CD4-positive, alpha-beta T cell treated with Interleukin-2 at 100 ng/mL for 4 hours (primary cell): ENCODE measurements at regions not wholly inside any gene's neighbourhood (a gene's known extent, or its start where the extent isn't known, plus 50 kb on each side); places are given as distances from the start of the nearest gene placed in this dataset.
"Not testable (repeated sequence)": the region's sequence is repeated elsewhere in the genome, so short reads cannot be mapped to it uniquely, and the experiment has no call there.

ENCODE experiments used
- DNase-seq: peaks from one replicate; pipeline ENCODE4 v3.0.0-alpha.2; 2020; ENCODE audit warnings: low spot score

DNA sequence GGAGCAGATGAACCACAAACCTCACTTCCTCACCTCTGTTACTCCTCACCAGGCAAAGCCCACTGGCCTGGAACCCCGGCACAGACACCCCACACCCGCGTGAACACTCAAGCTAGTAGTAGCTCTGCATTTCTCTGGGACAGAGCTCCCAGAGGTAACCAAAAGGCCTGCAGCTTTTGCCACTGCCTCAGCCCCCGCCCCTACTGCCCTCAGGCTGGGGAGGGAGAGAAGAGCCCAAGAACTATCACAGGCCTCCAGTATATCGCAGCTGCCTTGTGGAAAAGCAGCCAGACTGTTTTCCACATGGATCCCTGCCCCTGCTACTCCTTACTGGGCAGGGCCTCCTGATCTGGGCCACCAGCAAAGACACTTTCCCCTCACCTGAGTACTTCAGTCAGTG is 728.7 kb upstream of the ACTRT1 start:
- DNase-seq: no peak

DNA sequence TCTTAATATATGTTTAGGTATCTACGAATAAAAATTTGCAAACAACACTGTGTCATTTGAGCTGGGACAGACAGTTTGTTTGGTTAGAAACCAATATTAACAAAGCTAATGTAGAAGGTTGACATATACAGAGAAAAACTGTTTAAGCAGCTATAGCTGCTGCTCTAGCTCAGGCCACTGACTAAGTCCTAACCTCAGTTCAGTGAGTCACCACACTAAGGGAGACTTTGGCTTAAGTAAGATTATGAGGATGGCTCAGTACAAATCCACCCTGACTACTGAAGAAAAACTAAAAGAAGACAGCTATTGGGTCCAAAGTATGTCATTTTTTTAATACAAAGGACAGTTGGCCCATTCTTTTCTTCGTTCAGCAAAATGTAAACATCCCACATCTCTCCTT is 717.3 kb upstream of the ACTRT1 start:
- no peak for DNase-seq

DNA sequence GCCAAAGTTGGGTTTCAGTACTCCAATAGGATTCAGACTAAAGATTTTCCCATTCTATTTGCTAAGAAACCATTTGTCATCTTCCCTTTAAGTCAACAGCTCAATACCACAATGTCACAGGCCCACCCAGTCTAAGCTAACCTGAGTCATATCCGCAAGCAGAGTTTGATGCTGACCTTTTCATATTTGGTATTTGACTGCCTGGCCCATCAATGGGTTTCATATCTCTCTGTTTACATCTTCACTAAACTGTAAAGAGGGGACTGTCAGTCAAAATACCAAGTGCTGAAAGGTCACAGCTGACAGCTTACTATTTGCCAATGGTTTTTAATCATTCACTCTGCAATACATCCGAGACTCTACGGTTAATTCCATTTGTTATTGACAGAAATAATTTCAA is 707.5 kb upstream of the ACTRT1 start:
- no peak for DNase-seq

DNA sequence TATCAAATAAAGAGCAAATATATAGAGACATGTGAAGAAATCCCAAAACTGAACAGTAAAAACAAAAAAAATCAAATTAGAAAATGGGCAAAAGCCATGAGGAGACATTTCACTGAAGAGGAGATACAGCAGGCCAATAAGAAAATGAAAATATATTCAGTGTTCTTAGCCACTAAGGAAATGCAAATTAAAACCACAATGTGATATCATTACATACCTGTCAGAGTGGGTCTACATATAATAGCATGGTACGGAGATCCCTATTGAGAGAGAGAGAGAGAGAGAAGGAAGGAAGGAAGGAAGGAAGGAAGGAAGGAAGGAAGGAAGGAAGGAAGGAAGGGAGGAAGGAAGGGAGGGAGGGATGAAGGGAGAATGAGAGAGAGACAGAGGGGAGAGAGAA is 707.0 kb upstream of the ACTRT1 start:
- no peak for DNase-seq

DNA sequence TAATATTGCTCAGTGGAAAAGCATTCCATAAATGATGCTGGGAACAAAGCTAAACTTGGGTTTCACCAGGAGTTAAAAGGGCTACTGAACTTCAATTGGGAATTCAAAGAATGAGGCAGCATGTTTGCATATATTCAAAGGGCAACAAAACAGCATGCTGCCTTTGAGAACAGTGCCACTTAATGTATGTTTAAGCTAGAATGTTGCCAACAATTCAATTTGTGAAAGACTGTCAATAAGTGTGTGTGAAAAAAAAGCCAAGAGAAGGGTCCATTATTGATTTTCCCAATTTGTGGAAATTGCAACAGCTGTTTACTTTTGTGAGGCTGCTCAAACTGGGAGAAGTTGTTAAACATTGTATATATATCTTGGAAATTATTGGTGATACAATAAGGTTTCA is 701.9 kb upstream of the ACTRT1 start:
- no peak for DNase-seq

DNA sequence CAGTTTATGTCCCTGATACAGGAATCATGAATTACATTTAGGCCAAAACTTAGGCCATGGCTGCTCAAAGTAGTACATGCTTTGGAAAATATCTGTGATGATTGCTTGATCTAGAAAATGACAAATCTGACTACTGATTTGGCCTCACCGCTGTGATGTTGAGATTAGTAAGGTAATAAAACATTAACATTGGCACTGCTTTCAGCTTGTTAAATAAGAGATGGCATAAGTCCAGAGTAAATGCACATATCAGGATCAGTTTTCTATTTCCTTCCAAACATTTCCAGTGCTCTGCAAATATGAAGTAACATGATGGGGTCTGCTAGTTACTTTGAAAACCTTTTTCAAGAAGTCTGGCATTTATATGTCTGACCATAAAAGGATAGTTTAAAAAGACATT is 687.3 kb upstream of the ACTRT1 start:
- no peak for DNase-seq

DNA sequence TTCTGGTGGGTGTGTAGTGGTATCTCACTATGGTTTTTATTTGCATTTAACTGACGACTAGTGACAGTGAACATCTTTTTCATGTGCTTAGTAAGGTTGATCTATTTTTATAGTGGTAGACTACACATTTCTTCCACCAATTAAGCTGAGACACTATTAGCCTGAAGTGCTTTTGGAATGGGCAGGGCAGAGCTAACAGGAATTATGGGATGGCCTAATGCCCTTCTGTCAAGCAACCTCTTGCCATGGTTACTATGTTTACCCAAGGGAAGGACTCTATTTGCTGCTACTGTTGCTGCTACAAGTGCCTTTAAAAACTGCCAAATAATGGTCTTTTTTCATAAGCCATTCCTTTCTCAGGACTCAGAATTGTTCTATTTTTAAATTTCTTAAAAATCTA is 676.7 kb upstream of the ACTRT1 start:
- no peak for DNase-seq

DNA sequence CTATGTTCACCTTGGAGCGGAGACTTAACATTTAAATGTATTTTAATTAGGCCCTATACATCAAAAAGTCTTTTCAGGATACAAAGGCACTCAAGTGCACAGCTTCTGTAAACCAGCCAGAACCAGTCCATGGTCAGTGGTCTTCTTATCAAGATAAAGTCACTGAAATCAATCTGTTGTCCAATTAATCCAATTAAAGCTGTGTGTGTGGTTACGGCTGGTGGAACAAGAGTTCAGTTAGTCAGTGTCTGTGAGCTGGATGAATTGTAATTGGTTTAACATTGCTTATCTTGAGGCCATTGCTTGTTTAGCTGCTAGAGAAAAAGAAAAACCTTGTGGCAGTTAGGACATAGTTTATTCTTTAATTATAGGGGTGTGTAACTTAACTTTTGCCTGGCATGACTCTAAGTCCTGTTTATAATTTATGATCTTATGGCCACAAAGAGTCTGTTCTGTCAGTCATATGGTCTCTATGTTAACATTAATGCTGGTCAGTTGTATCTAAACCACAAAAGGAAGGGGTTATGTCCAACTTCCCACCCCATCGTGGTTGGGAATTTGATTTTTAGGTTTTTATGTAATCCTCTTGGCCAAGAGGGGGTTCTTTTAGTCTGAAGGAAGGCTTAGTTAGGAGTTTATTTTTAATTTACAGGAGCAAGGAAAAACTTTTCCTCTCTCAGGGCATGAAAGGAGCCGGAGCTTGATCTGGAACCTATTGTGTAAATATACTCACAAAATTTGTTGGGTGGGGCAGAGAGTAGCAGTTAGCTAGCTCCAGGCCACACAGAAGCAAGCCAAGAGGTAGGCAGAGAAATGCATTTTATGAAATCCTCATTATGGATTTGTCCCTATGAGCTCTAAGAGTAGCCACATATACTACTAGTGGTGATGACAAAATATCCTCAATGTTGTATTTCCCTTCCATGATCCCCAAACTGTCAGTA is 665.7 kb upstream of the ACTRT1 start:
- no peak for DNase-seq

DNA sequence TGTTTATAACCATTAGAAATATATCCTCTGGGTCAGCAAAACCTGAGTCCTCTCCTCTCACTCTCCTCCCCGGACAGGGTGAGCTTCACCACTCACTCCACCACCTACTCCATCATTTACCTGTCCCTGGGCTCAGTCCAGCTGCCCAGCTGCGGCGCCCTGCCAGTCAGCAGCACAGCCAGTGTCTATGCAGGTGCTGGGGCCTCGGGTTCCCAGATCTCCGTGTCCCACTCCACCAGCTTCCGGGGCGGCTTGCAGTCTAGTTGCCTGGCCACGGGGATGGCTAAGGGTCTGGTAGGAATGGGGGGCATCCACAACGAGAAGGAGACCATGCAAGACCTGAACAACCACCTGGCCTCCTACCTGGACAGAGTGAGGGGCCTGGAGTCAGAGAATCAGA is 662.2 kb upstream of the ACTRT1 start:
- no peak for DNase-seq

DNA sequence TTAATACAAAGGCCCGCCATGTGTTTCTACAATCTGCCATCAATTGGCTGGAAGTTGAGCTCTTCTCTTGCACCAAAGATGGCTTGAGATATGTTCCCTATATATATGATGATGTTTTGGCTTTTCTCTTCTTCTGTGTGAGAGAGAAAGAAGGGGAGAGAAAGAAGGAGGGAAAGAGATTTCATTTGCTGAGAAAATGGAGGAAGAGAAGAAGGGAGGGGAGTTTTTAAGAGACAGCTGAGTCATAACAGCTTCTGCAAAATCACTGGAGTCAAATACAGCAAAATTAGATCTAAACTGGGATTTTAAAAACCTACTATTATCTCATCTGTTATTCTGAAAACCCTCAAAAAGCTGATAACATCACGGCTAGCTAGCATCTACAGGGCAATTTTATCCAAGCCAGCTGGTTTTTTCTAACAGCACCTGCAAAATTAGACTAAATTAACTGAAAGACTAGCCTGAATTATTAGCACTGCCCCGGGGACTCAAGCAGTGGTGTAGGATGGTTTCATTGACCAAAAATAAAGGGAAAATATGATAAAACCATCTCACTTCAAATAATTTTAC is 647.6 kb upstream of the ACTRT1 start:
- no peak for DNase-seq

DNA sequence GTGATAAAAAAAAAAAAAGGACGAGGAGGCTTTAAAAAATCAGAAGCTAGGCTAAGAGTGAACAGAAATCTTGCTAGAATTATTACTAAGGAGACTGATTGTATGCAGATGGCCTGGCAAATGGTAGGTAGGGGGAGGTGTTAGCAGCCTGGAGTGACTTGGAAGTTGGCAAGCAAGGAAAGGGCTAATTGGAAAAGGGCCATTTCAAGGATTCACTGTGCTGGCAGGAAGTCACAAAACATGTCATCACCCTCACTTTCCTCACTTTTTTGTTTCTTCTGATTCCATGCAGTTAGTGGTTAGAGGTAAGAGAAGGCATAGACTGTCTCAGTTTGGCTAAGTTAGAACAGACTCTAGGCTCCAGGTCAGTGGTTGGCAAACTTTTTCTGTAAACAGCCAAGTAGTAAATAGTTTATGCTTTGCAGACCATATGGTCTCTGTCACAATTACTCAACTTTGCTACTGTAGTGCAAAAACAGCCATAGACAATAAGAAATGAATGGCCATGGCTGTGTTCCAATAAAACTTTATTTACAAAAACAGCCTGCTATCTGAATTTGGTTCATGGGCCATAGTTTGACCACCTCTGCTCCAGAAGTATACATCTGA is 646.5 kb upstream of the ACTRT1 start:
- DNase-seq: no peak

DNA sequence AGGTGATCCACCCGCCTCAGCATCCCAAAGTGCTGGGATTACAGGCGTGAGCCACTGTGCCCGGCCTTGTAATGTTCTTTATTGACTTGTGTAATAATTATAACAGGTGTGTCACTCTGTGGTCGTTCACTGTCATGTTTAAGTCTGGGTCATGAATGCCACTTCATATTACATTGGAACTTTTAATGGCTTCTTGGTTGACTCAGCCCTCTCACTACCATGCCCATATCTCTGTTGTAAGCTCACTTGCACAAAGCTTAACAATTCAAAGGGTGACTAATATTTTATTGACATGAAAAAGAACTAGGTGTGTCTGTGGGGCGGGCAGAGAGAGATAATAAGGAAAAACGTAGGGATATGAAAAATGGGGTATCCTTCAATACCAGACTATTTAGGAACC is 639.7 kb upstream of the ACTRT1 start:
- DNase-seq: no peak

DNA sequence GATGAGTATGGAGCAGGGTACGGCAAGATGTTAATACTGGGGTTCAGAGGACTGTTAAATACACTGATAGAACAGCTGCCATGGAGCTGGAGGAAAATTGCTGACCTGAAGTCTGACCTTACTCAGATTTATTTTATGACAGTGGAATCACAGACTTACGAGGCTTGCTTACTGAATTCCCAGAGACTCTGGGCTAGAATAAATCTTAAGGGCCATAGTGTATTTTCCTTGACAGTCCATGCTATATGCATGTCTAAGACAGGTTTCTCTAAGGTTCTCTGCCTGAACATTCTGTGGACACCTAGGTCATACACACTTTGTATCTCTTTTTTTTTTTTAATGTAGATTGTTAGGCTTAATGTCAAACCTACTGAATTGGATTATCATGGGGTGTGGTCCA is 633.2 kb upstream of the ACTRT1 start:
- no peak for DNase-seq

DNA sequence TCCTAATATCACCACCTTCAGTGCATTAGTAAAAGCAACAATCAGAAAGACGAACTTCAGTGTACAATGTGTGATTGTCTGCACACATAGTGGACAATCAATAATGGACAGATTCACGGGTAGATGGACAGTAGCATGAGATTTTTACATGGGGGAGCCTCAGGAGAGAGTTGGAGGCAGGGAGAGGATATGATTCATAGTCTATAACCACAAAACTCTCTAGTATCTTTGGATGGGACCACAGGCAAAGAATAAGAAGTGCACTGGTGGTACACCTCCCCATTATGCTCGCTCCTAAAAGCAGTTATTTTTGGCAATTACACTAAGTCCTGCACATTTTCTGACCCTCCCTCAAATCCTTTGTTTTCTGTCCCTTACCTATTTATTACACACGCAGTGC is 624.4 kb upstream of the ACTRT1 start:
- DNase-seq: no peak

DNA sequence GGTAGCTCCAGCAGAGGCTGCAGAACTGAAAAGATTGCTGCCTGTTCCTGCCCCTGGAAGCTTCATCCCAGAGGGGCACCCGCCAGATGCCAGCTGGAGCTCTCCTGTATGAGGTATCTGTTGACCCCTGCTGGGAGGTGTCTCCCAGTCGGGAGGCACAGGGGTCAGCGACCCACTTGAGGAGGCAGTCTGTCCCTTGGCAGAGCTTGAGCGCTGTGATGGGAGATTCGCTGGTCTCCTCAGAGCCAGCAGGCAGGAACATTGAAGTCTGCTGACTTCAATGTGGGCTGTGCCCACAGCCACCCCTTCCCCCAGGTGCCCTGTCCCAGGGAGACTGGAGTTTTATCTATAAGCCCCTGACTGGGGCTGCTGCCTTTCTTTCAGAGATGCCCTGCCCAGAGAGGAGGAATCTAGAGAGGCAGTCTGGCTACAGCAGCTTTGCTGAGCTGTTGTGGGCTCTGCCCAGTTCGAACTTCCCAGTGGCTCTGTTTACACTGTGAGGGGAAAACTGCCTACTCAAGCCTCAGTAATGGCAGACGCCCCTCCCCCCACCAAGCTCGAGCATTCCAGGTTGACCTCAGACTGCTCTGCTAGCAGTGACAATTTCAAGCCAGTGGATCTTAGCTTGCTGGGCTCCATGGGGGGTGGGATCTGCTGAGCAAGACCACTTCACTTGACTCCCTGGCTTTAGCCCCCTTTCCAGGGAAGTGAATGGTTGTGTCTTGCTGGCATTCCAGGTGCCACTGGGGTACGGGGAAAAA is 622.3 kb upstream of the ACTRT1 start:
- DNase-seq: not testable (repeated sequence)

DNA sequence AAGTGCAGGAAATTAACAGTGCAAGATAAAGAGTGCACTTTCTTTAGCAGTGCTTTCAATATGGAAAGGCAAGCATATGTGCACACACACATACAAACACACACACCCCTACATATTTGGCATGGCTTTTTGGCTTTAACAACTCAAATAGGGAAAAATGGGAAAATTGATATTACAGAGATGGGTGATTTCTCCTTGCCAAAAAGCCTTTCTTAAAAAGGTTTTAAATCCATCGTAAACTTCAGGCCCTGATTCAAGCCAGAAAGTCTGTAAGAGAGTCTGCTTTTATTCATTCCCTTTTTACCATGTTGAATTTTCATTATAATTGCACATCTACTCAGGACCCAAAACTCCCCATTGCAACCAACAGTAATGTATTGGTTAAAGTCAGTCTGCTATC is 612.0 kb upstream of the ACTRT1 start:
- no peak for DNase-seq

DNA sequence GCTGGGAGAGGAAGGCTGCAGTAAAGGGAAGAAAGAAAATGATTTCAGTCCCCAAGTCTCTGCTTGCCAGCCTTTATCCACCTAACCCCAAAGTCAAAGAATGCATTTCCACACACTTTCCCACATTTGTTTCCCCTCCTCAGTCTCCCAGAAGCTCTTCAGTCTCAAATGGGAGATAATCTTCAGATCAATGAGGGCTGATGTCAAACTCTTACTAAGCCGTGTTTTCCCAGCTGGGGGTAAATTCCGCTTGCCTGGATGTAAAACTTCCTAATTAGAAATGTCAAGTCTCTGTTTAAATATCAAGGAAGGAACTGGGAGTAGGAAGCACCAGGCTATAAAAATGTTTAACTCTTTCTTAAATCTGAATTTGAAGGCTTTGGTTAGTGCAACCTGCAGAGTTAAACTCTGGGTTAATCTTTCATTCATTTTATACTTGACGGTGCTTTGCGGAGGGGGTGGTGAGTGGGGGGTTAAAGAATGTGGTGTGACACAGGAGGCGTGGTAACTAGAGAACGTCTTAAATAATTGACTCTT is 601.4 kb upstream of the ACTRT1 start:
- DNase-seq: no peak

DNA sequence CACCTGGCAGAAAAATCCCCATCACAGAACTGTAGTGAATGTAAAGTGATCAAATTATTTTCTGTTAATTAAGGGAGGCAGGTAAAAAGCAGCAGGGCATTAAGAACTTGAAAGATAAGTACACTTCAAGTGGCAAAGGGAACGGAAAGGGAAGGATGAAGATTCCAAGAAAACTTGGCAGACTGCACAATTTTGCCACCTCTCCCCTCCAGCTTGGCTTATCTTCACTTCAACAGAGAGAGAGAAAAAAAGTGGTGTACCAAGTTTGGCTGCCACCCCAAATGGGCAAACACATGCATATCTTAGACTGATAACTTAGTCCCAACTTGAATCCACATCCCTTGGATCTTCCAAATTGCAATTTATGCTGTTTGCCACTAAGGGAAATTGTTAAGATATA is 598.1 kb upstream of the ACTRT1 start:
- no peak for DNase-seq

DNA sequence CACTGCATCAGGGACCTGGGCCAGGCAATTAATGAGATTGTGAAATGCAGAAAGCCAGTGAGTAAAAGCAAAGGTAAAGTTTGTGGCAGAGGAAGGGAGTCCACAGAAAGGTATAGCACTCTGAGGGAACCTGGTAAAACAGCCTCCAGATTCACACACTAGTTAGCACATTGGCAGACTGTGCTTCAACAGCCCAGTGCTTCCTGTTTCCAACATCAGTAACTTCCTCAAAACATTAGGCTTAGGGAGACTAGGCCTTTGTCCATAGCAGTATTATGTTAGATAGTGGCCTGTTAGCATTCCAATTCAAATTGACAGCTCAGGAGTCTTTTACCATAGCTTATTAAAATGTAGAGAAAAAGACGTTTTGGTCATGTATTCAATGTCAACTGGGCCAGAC is 582.6 kb upstream of the ACTRT1 start:
- DNase-seq: no peak

DNA sequence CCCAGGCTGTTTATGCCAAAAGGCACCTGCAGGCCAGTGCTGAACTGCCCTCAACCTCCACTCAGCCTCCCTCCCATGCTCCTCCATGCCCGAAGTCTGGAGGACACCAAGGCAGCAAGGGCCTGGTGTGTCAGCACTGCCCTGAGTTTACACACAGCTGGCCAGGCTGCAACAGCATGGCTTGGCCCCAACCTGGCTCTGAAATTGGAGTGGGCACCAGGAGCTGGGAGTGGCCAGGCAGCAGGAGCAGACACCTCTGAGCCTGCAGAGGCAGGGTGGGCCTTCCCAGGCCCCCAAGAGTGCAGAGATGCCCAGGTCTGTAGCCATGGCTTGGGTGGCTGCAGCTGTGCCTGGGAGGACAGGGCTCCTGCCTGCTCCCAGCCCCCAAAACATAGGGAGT is 571.2 kb upstream of the ACTRT1 start:
- DNase-seq: no peak

DNA sequence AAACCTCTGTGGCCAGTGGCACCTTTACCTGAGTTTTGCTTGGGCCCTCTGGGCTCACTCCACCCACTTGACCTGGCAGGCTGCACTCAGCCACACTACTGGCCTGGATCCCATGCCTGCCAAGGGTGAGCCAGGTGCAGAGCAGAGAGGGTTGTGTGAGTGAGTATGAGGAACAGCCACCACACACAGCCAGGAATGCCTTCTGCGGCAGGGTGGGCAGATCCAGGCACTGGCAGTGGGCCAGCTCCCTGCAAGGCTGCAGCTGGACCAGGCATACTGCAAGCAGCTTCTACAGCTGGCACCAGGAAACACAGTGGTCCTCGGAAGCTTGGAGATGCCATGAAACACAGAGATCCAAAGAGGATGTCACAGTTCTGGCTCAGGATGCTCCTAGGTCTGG is 570.1 kb upstream of the ACTRT1 start:
- DNase-seq: no peak

DNA sequence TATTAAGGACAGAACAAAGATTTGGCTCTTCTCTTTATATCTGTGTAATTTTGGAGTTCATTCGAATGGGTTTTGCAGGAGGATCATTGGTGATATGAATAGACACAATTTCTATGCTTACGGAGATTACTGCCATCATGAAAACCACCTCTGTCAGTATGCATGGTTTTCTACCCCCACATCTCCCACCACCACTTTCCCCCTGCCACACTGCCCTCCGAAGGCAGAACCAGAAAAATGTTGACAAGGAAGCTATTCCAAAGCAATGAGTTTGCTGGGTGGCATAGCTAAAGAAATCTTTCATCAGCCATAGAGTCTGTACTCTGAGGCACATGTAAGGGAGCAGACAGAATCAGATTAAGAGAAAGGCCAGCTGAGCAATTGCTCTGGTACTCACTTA is 567.3 kb upstream of the ACTRT1 start:
- DNase-seq: no peak
